K562 (cell line): ENCODE measurements at regions not wholly inside any gene's neighbourhood (a gene's known extent, or its start where the extent isn't known, plus 50 kb on each side); places are given as distances from the start of the nearest gene placed in this dataset.

Experiments
- EP300 ChIP-seq: IDR thresholded peaks from 2 replicates; pipeline ENCODE4 v1.6.1; 2012; ENCODE audit warnings: low read length, improper control_type of control experiment
- POLR2A ChIP-seq: fragments of 450-650 bp; conservative IDR thresholded peaks from 2 replicates; pipeline ENCODE4 v1.6.1; 2016
- THAP7 ChIP-seq: fragments of 250-450 bp; sonication (Bioruptor Pico); IDR thresholded peaks from 2 replicates; pipeline ENCODE4 v1.5.0; 2021

- TF ChIP-seq POLR2A (no peak), EP300 (no peak), THAP7 (CRISPR knock-in tag) (no peak)
Observed at GRCh38 chr14:86357119-86357518, 827.2 kb downstream of the FLRT2 start.
